ENCODE measurements at regions not wholly inside any gene's neighbourhood (a gene's known extent, or its start where the extent isn't known, plus 50 kb on each side); places are given as distances from the start of the nearest gene placed in this dataset.

- 100% methylated on average over 1 of the region's 2 CpGs; no CpG with 5 or more reads in 1 of the 2 experiments for WGBS, 2 experiments (ENCODE audit: extremely low coverage in 1 of 2, insufficient coverage in 1 of 2, insufficient read length in 1 of 2, insufficient replicate concordance in 2 of 2, low coverage in 1 of 2, low lambda C conversion rate in 2 of 2, missing lambda C conversion rate in 1 of 2)
- Histone ChIP-seq H3K79me2 (ENCODE audit: control insufficient read depth in 1 of 2, insufficient read depth in 2 of 2, low read length in 2 of 2) (no peaks in the 10 kb centered on the region), H3K27ac (ENCODE audit: low read depth, low read length) (no peak overlapping the region), H3K23me2 (ENCODE audit: low read depth, low read length) (no peaks in the 10 kb centered on the region), H3K23ac (ENCODE audit: insufficient read length) (no peak overlapping the region), H2BK120ac (replicated peaks; ENCODE audit: low read depth, low read length) (no peak overlapping the region), H4K5ac (ENCODE audit: insufficient read length, low read depth, low read length) (no peak overlapping the region), H3K36me3 (ENCODE audit: control insufficient read depth in 2 of 4, insufficient read depth in 4 of 4, low read length in 3 of 4) (no peaks in the 10 kb centered on the region), H3K56ac (replicated peaks; ENCODE audit: insufficient read length, low read depth, low read length) (no peak overlapping the region), H3K4me3 (ENCODE audit: extremely low read depth in 1 of 4, insufficient read depth in 2 of 4, low read depth in 3 of 4, low read length in 4 of 4) (no peak overlapping the region), H2AK5ac (ENCODE audit: low read depth, low read length) (no peak overlapping the region), H3K4me2 (ENCODE audit: insufficient read depth in 1 of 2, low read depth in 2 of 2, low read length in 2 of 2) (no peak overlapping the region), H4K20me1 (replicated peaks in 1 of 2; ENCODE audit: control insufficient read depth in 1 of 2, insufficient read depth in 2 of 2, low read length in 2 of 2) (no peaks in the 10 kb centered on the region), H2BK15ac (ENCODE audit: low read length) (no peak overlapping the region), H3K9ac (replicated peaks in 1 of 4; ENCODE audit: extremely low read depth in 1 of 4, low read depth in 3 of 4, low read length in 3 of 4) (no peak overlapping the region), H4K8ac (ENCODE audit: extremely low read depth, insufficient read depth, low read length) (no peak overlapping the region), H2BK20ac (ENCODE audit: low read length) (no peak overlapping the region), H2BK5ac (ENCODE audit: low read depth, low read length) (no peak overlapping the region), H2BK12ac (ENCODE audit: low read depth, low read length) (no peak overlapping the region), H3K4me1 (replicated peaks in 1 of 4; ENCODE audit: control insufficient read depth in 3 of 4, insufficient read depth in 4 of 4, low read length in 3 of 4) (no peaks in the 10 kb centered on the region), H3K18ac (ENCODE audit: extremely low read depth, low read length) (no peak overlapping the region), H3K27me3 (replicated peaks in 1 of 4; ENCODE audit: control insufficient read depth in 3 of 4, extremely low read depth in 1 of 4, insufficient read depth in 3 of 4, low read length in 3 of 4) (no peaks in the 10 kb centered on the region), H4K91ac (replicated peaks; ENCODE audit: insufficient read length, low read length) (no peak overlapping the region), H2AFZ (ENCODE audit: low read length) (no peak overlapping the region), H3K9me3 (ENCODE audit: insufficient read depth in 2 of 2, low read depth in 1 of 2, low read length in 1 of 2) (no peaks in the 10 kb centered on the region), H3K79me1 (ENCODE audit: low read depth, low read length) (no peaks in the 10 kb centered on the region), H3K14ac (ENCODE audit: insufficient read length) (no peak overlapping the region), H3K4ac (replicated peaks; ENCODE audit: insufficient read length, low read depth, low read length) (no peak overlapping the region)
- DNase-seq (ENCODE audit: low read depth in 1 of 2, low spot score in 2 of 2) (no peak), FAIRE-seq (no peak)
- ChIA-PET POLR2A (ENCODE audit: partially characterized antibody) (no interaction called here), CTCF (ENCODE audit: partially characterized antibody) (no interaction called here)
- TF ChIP-seq GABPA (IDR thresholded peaks at IDR 0.05; ENCODE audit: borderline replicate concordance, insufficient read depth, low read length): no peak
- TF ChIP-seq PHF8 (conservative IDR thresholded peaks at IDR 0.05; ENCODE audit: low read depth, low read length): no peak
- no peak for TF ChIP-seq NANOG (IDR thresholded peaks at IDR 0.05; ENCODE audit: insufficient read depth, low read depth, low read length, poor library complexity, severe bottlenecking)
- TF ChIP-seq CHD1 (IDR thresholded peaks at IDR 0.05; ENCODE audit: low read depth, low read length): no peak
- no peak for TF ChIP-seq SRF (IDR thresholded peaks at IDR 0.05; ENCODE audit: low read depth, low read length)
- no peak for TF ChIP-seq RFX5 (IDR thresholded peaks at IDR 0.05; ENCODE audit: borderline replicate concordance, low read depth, low read length)
Measured at GRCh38 chrY:16616201-16616975, 1263.6 kb downstream of the CDY2B start.
